NCI-H2171 treated with DMSO at 0.1 percent for 48 hours (cell line): ENCODE measurements at regions not wholly inside any gene's neighbourhood (a gene's known extent, or its start where the extent isn't known, plus 50 kb on each side); places are given as distances from the start of the nearest gene placed in this dataset.

Source experiments
- DNase-seq: peaks from one replicate; lab custom pipeline; 2025; lab: John Stamatoyannopoulos, UW

- no peak for DNase-seq
Observed at GRCh38 chr3:110813541-110813940, 258.1 kb upstream of the NECTIN3 start.

- no peak for DNase-seq
Observed at GRCh38 chr3:110814170-110815007, 257.2 kb upstream of the NECTIN3 start.

GRCh38 chr3:110815008-110815583 is 256.5 kb upstream of the NECTIN3 start:
- no peak for DNase-seq

- no peak for DNase-seq
Observed at GRCh38 chr3:110816008-110816407, 255.6 kb upstream of the NECTIN3 start.

GRCh38 chr3:110821586-110821985 is 250.0 kb upstream of the NECTIN3 start:
- no peak for DNase-seq

GRCh38 chr3:110822971-110823370 is 248.6 kb upstream of the NECTIN3 start:
- no peak for DNase-seq

- no peak for DNase-seq
Observed at GRCh38 chr3:110846971-110847370, 224.6 kb upstream of the NECTIN3 start.

- DNase-seq: no peak
Observed at GRCh38 chr3:110849064-110849463, 222.6 kb upstream of the NECTIN3 start.

- DNase-seq: no peak
Observed at GRCh38 chr3:110851736-110852135, 219.9 kb upstream of the NECTIN3 start.

GRCh38 chr3:110855207-110855606 is 216.4 kb upstream of the NECTIN3 start:
- DNase-seq: no peak

- DNase-seq: no peak
Observed at GRCh38 chr3:110856916-110857315, 214.7 kb upstream of the NECTIN3 start.

GRCh38 chr3:110858549-110858948 is 213.1 kb upstream of the NECTIN3 start:
- DNase-seq: no peak

GRCh38 chr3:110859336-110859735 is 212.3 kb upstream of the NECTIN3 start:
- DNase-seq: no peak

- DNase-seq: no peak
Observed at GRCh38 chr3:110859993-110860392, 211.6 kb upstream of the NECTIN3 start.

GRCh38 chr3:110865934-110866333 is 205.7 kb upstream of the NECTIN3 start:
- no peak for DNase-seq

GRCh38 chr3:110868106-110868505 is 203.5 kb upstream of the NECTIN3 start:
- no peak for DNase-seq

- no peak for DNase-seq
Observed at GRCh38 chr3:110869736-110870135, 201.9 kb upstream of the NECTIN3 start.

GRCh38 chr3:110871869-110872268 is 199.7 kb upstream of the NECTIN3 start:
- no peak for DNase-seq

GRCh38 chr3:110878692-110879091 is 192.9 kb upstream of the NECTIN3 start:
- DNase-seq: no peak

GRCh38 chr3:110881069-110881468 is 190.5 kb upstream of the NECTIN3 start:
- peak; percentile 93 for DNase-seq

GRCh38 chr3:110886222-110886893 is 185.3 kb upstream of the NECTIN3 start:
- DNase-seq: no peak

- DNase-seq: no peak
Observed at GRCh38 chr3:110887176-110887575, 184.4 kb upstream of the NECTIN3 start.
